CMK (cell line): ENCODE measurements at regions not wholly inside any gene's neighbourhood (a gene's known extent, or its start where the extent isn't known, plus 50 kb on each side); places are given as distances from the start of the nearest gene placed in this dataset.
"Not testable (repeated sequence)": the region's sequence is repeated elsewhere in the genome, so short reads cannot be mapped to it uniquely, and the experiment has no call there.

Source experiments
- DNase-seq: peaks from one replicate; pipeline ENCODE4 v3.0.0-alpha.2; 2010; ENCODE audit warnings: low read depth

GRCh38 chr6:8361259-8361658, 74.1 kb downstream of the SLC35B3 start:
- DNase-seq: no peak

GRCh38 chr6:8352966-8353340, 82.4 kb downstream of the SLC35B3 start:
- no peak for DNase-seq

- no peak for DNase-seq
Observed at GRCh38 chr6:8352335-8352965, 82.9 kb downstream of the SLC35B3 start.

- DNase-seq: no peak
Observed at GRCh38 chr6:8343600-8343999, 91.7 kb downstream of the SLC35B3 start.

- no peak for DNase-seq
Observed at GRCh38 chr6:8342241-8342819, 93.0 kb downstream of the SLC35B3 start.

GRCh38 chr6:8337147-8337546, 98.2 kb downstream of the SLC35B3 start:
- DNase-seq: no peak

- no peak for DNase-seq
Observed at GRCh38 chr6:8336406-8337057, 98.8 kb downstream of the SLC35B3 start.

GRCh38 chr6:8335896-8336295, 99.4 kb downstream of the SLC35B3 start:
- DNase-seq: no peak

- DNase-seq: no peak
Observed at GRCh38 chr6:8335381-8335780, 100.0 kb downstream of the SLC35B3 start.

- DNase-seq: no peak
Observed at GRCh38 chr6:8334113-8334512, 101.2 kb downstream of the SLC35B3 start.

GRCh38 chr6:8329562-8329961, 105.8 kb downstream of the SLC35B3 start:
- DNase-seq: no peak

- DNase-seq: no peak
Observed at GRCh38 chr6:8325743-8326142, 109.6 kb downstream of the SLC35B3 start.

GRCh38 chr6:8322659-8323058, 112.7 kb downstream of the SLC35B3 start:
- DNase-seq: no peak

- DNase-seq: no peak
Observed at GRCh38 chr6:8321671-8322404, 113.5 kb downstream of the SLC35B3 start.

- no peak for DNase-seq
Observed at GRCh38 chr6:8315154-8315553, 120.2 kb downstream of the SLC35B3 start.

GRCh38 chr6:8301502-8301901, 133.8 kb downstream of the SLC35B3 start:
- no peak for DNase-seq

GRCh38 chr6:8299034-8299433, 136.3 kb downstream of the SLC35B3 start:
- DNase-seq: no peak

GRCh38 chr6:8282946-8283345, 152.4 kb downstream of the SLC35B3 start:
- DNase-seq: not testable (repeated sequence)

GRCh38 chr6:8282380-8282779, 153.0 kb downstream of the SLC35B3 start:
- DNase-seq: no peak

- no peak for DNase-seq
Observed at GRCh38 chr6:8279041-8279805, 156.1 kb downstream of the SLC35B3 start.

- DNase-seq: no peak
Observed at GRCh38 chr6:8278562-8278961, 156.8 kb downstream of the SLC35B3 start.

GRCh38 chr6:8277769-8278168, 157.6 kb downstream of the SLC35B3 start:
- peak; percentile 15 for DNase-seq
